ENCODE measurements at regions not wholly inside any gene's neighbourhood (a gene's known extent, or its start where the extent isn't known, plus 50 kb on each side); places are given as distances from the start of the nearest gene placed in this dataset.

- Histone ChIP-seq H3K79me1 (ENCODE audit: low read depth in 1 of 2, low read length in 2 of 2) (no peaks in the 10 kb centered on the region), H3K4me2 (ENCODE audit: low read depth, low read length) (peak overlapping the region; percentile 87), H2BK20ac (ENCODE audit: low read depth, low read length) (peak overlapping the region; percentile 82), H3K9ac (ENCODE audit: low read depth, low read length) (peak overlapping the region; percentile 25; the same call in 1 of the 2 replicates), H2BK15ac (ENCODE audit: low read depth, low read length) (peak overlapping the region; percentile 33; the same call in 1 of the 3 replicates), H2BK5ac (ENCODE audit: low read depth, low read length, poor library complexity, severe bottlenecking) (peak overlapping the region; percentile 82), H4K5ac (ENCODE audit: low read depth, low read length) (peak overlapping the region; percentile 50; the same call in 1 of the 2 replicates), H3K4ac (ENCODE audit: low read depth, low read length) (peak overlapping the region; percentile 61), H3K27ac (ENCODE audit: insufficient read depth, low read length) (peak overlapping the region; percentile 60), H3K36me3 (ENCODE audit: control insufficient read depth, insufficient read depth, low read length) (no peaks in the 10 kb centered on the region), H4K20me1 (ENCODE audit: insufficient read depth, low read length) (no peaks in the 10 kb centered on the region), H2AK9ac (replicated peaks; ENCODE audit: low read depth, low read length, poor library complexity) (no peak overlapping the region), H3K14ac (replicated peaks; ENCODE audit: low read depth, low read length) (0 out of 2 replicates have a peak overlapping the region, but pooled peaks have one; percentile 2), H3K9me3 (ENCODE audit: control insufficient read depth, insufficient read depth, low read length) (no peaks in the 10 kb centered on the region), H3K56ac (ENCODE audit: extremely low read depth, insufficient read depth, low read length) (peak overlapping the region; percentile 89), H2AFZ (replicated peaks; ENCODE audit: low read length, poor library complexity) (peak overlapping the region; percentile 68), H4K91ac (ENCODE audit: insufficient read depth, low read depth, low read length) (peak overlapping the region; percentile 40), H3K18ac (ENCODE audit: low read depth, low read length) (peak overlapping the region; percentile 1; the same call in 1 of the 2 replicates), H3K23ac (ENCODE audit: low read depth, low read length) (peak overlapping the region; percentile 3; the same call in 1 of the 2 replicates), H4K8ac (ENCODE audit: low read depth in 2 of 2, low read length in 2 of 2) (peak overlapping the region; percentile 41 to 79), H3K9me1 (ENCODE audit: insufficient read depth, low read length) (0 out of 2 replicates have a peak, but pooled peaks cover 4% of the 10 kb centered on the region), H3K4me3 (ENCODE audit: insufficient read depth, low read depth, low read length) (peak overlapping the region; percentile 4; the same call in 1 of the 2 replicates), H3K27me3 (ENCODE audit: control insufficient read depth, insufficient read depth, low read length) (no peaks in the 10 kb centered on the region), H2AK5ac (ENCODE audit: low read depth, low read length) (no peak overlapping the region), H3K4me1 (ENCODE audit: control insufficient read depth, insufficient read depth, low read length) (peaks cover 5% of the 10 kb centered on the region), H2BK120ac (ENCODE audit: low read depth, low read length) (peak overlapping the region; percentile 73)
- 17% methylated on average over 4 of the region's 10 CpGs; no CpG with 5 or more reads in 1 of the 2 experiments for WGBS, 2 experiments (ENCODE audit: extremely low coverage in 2 of 2, insufficient read length in 1 of 2)
- TF ChIP-seq NFE2L2 (IDR thresholded peaks at IDR 0.05; ENCODE audit: low read depth, low read length): no peak
- peak; percentile 37; the same call in 1 of the 2 replicates for TF ChIP-seq FOS (IDR thresholded peaks at IDR 0.05; ENCODE audit: low read depth, low read length)
- TF ChIP-seq CEBPB (IDR thresholded peaks at IDR 0.05; ENCODE audit: low read depth, low read length): 0 out of 2 replicates have a peak, but pooled peaks have one; percentile 34
- TF ChIP-seq MXI1 (IDR thresholded peaks at IDR 0.05; ENCODE audit: borderline replicate concordance, low read depth, low read length): peak; percentile 11; the same call in 1 of the 2 replicates
- in situ Hi-C loops (cut with MboI; ENCODE audit: low sequenced_read_pairs): no loop called here
- BruUV-seq (replicated peaks): no TSS peak
- peak; percentile 85 for DNase-seq
- POLR2A ChIA-PET (ENCODE audit: unreplicated experiment): no interaction called here
- intact Hi-C loops (cut with micrococcal nuclease): loop anchor here (5.0 kb wide), 1 partner anchor 530 kb away; the partner anchor contains the start of gene FZD8
- dilution Hi-C loops (cut with HindIII; ENCODE audit: low sequenced_read_pairs, unreplicated experiment): no loop called here
- ATAC-seq (ENCODE audit: low read depth): peak; percentile 87
- CTCF ChIA-PET: interaction anchor here (1.1 kb wide), 1 partner anchor 607 kb away, joined by 3 read pairs; no protein-coding TSS in a partner anchor
These were observed 530.2 kb upstream of the FZD8 start for GRCh38 chr10:36171953-36172940.

Data from IMR-90 (cell line).